ENCODE measurements at regions not wholly inside any gene's neighbourhood (a gene's known extent, or its start where the extent isn't known, plus 50 kb on each side); places are given as distances from the start of the nearest gene placed in this dataset.
"Not testable (repeated sequence)": the region's sequence is repeated elsewhere in the genome, so short reads cannot be mapped to it uniquely, and the experiment has no call there.

DNA sequence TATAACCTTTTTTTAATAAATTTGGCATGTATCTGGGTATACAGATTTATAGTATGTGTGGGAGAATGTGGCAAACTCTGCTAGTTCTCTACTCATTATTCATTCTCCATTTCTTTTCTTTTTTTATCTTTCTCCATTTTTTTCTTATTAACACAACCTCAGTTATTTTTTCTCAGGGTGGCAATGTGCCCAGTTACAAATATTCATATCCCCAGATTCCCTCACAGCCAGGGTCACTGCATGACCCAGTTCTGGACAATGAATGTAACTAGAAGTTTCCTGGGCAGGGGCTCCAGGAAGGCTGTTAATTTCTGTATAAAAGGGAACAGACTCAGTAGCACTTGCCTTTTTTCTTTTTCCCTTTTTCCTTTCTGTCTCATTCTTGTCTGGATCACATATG is 95.6 kb downstream of the VCPKMT start:
- no peak for DNase-seq

DNA sequence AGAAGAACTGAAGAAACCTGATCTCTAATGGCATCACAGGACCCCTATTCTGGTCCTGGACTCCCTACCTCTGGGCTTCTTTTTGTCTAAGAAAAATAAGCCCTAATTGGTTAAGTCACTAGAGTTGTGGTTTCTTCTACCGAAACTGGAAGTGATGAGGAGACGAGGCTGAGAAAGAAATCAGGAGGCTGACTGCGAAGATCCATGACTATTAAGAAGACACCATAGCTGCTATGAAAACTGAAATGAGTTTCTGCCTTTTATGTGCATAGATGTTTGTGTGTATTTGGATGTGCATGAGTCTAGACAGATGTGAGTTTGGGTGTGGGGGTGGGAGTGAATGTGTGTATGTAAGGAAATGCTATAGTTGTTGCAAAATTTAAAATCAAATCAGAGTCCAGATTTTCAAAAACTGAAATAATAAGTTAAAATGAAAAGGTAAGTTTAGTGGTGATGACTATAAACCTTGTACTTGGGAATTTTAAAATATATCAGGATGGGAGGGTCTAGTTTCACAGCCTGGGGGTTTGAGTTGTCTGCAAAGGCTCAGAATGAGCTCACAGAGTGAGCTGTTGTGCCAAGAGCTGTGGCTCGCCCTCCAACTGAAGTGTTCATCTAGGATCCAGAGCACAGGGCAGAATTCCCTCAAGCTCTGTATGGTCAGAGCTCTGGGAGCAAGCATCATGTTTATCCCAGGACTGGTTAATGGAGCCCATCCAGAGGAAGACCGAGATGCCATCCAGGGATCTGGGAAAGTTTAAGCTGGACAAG is 94.9 kb downstream of the VCPKMT start:
- no peak for DNase-seq

DNA sequence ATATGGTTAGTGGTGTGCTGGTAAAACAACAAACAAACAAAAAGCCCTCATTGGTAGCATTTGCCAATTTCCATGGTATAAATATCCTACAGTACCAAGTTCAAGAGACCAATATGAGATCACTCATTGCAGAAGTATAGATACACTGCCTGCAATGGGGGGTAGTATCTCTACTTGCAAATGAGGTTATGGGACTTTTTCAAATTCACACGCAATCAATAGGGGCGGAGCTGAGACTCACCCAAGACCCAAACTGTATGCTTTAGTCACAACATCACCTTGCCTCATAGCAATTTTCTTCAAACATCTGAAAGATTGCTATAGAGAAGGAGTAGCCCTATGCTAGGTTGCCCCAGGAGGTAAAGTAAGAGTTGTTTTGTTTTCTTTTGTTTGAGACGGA is 93.7 kb downstream of the VCPKMT start:
- DNase-seq, result no peak

DNA sequence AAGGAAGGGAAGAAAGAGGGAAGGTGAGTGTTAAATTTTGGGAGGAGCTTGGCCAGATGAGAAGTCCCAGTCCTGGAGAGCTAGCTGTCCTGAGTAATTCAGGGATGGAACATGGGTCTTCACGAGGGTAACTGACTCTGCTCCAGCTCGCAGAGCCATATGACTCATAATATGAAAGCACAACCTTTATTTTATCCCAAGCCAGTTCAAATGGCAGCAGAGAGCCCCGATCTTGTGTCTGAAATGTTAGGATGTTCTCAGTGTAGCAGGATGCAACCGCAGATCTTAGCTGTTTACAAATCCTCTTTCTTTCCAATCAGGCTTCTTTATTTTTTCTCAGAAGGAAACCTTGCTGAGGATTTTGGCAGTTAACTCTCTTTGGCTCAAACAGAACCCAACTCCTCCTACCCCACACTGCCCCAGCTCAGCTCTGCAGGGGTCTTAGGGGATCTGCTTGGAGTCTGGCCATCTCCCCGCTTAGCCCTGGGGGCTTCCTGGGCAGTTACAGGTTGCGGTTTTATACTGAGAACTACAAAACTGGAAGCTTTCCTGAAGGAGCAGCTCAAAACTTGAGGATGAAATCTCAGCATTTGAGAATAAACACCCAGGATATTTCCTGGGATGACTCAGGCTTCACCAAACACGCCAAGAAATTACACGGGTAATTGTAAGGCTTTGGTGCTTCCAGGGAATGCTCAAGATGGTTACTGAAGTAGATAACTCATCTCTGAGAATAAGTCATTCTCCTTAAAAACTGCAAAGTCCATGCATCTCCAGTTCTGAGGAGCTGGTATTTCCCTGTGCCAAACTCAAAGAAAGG is 92.5 kb downstream of the VCPKMT start:
- no peak for DNase-seq

DNA sequence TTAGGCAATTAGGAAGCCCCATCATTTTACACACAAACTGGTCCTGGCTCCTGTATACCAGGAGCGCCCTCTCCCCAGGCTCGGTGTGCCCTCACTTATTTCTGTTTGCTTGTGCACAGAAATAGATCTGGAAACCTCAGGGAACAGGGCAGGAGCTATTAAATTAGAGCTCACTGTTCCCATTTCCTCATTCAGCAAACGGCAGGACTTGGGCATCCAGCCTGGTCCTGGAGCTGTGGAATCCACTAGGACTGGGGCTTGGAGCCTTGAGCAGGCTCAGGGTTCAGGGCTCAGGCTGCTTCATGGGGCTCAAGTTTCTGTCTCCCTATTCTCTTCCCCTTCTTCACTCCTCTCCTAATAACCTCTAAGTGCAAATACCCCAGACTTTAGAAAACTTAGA is 91.3 kb downstream of the VCPKMT start:
- no peak for DNase-seq

DNA sequence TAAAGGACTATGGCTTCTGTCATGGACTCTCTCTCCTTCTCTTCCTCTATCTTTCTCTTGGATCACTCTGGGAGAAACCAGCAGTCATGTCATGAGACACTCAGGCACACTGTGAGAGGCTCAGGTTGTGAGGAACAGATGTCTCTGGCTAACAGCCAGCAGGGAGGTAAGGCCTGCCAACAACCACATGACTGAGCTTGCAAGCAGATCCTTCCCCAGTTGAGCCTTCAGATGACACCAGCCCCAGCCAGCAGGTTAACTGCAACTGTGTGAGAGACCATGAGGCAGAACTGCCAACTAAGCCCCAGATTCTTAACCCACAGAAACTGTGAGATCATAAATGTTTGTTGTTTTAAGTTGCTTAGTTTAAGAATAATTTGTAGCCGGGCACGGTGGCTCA is 90.6 kb downstream of the VCPKMT start:
- DNase-seq, result no peak

DNA sequence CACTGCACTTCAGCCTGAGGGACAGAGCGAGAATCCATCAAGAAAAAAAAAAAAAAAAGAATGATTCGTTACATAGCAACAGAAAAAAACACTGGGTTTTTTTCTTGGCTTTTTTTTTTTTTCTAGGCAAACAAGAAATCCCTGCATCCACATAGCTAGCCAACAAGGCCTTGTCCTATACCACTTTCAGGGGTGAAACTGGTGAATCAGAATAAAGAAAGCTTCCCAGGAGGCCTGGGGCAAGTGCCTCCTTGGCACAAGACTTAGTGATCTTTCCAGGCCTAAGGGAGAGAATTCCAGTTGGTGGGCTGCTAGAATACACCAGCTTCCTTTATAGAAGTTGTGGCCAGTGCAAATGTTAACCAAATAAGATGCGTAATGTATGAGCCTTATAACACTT is 90.0 kb downstream of the VCPKMT start:
- DNase-seq, result no peak

DNA sequence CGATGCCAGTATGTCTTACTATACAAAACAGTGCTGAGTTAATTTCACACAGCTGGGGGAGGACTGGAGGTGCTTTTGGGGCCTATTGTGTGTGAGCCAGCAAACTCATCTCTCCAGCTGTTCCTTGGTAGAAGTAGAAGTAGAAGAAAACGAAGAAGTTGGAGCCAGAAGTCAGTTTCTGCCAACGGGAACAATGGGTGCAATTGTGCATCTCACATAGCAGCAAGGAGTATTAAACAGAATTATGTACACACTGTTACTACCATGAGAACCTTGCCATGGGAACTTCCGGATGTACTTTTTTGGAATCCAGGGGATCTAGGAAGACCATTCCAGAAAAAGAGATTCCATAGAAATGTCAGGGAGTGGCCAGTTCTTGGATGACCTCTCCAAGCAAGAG is 88.6 kb downstream of the VCPKMT start:
- no peak for DNase-seq

DNA sequence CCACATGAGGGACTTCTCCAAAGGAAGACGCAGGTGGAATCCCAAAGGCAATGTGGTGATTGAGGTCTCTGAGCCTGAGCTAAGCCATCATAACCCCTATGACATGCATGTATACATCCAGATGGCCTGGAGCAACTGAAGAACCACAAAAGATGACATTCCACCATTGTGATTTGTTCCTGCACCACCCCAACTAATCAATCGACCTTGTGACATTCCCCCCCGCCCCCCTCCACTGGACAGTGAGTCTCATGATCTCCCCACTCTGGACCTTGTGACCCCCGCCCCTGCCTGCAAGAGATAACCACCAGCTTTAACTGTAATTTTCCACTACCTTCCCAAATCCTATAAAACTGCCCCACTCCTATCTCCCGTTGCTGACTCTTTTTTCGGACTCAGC is 87.9 kb downstream of the VCPKMT start:
- no peak for DNase-seq

DNA sequence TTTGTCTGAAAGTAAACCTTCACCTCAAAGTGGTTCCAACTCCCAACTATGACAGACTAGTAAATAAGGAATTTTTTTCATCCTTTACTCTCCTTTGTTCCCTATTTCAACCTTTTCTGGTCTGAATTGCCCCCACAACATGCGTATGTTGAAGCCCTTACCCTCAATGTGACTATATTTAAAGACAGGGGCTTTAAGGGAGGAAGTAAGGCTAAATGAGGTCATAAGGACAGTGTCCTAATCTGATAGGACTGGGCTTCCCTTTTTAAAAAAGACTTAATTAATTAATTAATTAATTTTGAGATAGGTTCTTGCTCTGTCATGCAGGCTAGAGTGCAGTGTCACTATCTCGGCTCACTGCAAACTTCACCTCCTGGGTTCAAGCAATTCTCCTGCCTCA is 86.3 kb downstream of the VCPKMT start:
- no peak for DNase-seq

DNA sequence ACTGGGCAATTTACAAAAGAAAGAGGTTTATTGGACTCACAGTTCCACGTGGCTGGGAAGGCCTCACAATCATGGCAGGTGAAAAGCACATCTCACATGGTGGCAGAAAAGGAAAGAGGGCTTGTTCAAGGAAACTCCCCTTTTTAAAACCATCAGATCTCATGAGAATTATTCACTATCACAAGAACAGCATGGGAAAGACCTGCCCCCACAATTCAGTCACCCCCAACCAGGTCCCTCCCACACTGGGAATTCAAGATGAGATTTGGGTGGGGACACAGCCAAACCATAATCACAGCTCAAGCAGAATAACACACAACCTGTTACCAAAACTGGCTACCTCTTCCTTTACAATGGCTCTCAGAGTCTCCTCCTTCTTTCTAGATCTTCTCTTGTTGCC is 85.5 kb downstream of the VCPKMT start:
- DNase-seq, result not testable (repeated sequence)

DNA sequence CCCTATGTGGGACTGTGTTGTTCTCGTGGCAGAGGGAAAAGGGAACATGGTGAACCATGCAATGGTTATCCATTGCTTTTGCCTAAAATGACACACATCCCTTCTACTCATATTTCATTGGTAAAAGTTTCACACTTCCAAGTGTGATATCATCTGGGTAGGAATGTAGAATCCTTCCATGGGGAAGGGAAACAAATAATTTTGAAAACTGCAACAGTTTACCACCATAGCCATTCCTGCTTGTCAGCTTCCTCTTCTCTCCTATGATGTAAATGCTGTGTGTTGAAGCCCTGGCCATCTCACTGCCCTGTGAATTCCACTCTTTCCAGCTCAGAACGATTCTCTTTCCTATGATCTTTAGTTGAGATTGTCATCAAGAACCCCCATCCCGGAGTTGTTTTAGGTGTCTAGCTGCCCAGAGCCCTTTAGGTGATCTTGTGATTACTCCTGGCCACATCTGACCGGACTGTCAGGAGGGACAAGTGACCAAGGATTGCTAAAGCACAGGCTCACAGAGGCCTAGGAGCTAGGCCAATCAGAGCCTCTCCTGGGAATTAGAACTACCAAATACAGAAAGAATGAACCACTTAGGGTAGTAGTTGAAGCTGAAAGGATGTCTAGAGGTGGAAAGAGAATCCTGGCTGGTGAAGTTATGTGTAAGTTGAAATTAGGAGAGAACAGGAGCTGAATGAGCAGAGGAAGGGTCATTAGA is 84.6 kb downstream of the VCPKMT start:
- no peak for DNase-seq

DNA sequence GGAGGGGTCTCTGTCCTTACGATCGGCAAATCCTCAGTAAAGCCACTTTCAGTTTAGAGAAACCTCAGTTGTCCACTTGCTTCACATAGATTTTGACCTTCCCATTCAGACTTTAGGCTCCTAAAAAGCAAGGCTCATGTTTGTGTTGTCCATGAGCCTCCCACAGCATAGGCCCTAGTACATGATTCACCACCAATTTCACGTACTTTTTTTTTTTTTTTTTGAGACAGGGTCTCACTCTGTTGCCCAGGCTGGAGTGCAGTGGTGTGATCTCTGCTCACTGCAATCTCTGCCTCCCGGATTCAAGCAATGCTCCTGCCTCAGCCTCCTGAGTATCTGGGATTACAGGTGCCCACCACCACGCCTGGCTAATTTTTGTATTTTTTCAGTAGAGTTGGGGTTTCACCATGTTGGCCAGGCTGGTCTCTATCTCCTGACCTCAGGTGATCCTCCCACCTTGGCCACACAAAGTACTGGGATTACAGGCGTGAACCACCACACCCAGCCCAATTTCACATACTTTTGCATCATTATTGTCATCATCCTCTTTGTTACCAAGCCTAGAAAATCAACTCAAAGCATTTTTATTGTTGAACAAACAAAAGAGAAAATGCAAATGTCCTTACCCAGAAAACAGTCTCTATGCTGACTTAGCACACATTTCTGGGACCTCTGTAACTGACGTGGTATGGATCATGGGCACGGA is 83.8 kb downstream of the VCPKMT start:
- DNase-seq, result not testable (repeated sequence)

DNA sequence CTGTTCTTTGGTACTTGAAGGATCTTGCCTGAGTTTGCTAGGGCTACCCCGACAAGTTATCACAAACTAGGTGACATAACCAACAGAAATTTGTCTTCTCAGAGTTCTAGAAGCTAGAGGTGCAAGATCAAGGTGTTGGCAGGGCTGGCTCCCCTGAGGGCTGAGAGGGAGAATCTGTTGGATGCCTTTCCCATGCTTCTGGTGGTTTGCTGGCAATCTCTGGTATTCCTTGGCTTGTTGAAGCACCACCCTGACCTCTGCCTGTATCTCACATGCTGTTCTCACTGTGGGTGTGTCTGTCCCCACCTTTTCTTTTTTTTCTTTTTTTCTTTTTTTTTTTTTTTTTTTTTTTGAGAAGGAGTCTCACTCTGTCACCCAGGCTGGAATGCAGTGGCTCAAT is 81.2 kb downstream of the VCPKMT start:
- no peak for DNase-seq

DNA sequence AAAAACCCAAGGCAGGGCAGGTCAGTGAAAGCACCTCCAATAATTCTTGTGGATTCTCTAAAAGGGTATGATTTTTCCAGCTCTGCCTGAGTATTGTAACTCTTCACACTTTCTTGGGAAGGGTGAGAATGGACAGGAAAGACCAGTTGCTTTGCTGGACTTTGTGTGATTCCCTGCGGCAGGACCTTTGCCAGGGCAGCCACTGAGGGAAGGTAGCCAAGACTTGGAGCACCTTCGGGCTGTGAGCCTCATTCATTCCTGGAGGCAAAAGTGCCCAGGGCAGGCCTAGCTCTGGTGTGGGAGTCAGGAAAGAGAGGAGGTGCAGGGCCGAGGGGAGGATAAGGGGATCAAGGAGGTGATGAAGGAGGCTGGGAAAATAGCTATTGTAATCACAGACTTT is 80.2 kb downstream of the VCPKMT start:
- DNase-seq, result no peak

DNA sequence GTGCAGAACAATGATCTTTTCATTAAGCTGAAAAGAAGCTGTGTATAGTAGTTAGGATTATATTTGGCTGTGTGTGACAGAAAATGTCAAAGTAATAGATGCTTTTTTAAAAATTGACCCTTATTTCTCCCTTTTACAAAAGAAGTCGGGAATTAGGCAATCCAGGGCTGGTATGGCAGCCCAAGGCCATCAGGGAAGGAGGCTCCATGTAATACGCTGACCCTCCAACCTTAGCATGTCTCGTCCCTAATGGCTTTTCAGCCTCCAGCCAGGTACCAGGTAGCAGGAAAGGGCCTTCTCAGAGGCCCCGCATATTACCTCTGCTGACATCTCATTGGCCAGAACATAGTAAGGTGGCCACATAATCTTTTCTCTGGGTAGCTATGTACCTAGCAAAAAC is 79.7 kb downstream of the VCPKMT start:
- no peak for DNase-seq

DNA sequence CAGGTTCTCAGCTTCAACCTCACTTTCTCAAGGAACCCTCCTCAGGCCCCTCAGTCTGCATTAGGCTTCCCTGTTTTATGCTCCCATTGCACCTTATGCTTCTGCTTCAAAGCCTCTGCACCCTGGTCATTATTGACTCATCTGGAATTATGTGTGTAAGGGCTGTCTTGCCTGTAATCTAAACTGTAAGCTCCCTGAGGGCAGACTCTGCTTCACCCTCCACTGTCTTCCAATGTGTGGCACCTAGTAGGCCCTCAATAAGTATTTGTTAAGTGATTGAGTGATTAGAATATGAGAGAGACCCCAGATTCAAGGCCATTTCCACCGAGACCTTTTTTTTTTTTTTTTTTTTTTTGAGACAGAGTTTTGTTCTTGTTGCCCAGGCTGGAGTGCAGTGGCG is 79.1 kb downstream of the VCPKMT start:
- DNase-seq, result no peak

DNA sequence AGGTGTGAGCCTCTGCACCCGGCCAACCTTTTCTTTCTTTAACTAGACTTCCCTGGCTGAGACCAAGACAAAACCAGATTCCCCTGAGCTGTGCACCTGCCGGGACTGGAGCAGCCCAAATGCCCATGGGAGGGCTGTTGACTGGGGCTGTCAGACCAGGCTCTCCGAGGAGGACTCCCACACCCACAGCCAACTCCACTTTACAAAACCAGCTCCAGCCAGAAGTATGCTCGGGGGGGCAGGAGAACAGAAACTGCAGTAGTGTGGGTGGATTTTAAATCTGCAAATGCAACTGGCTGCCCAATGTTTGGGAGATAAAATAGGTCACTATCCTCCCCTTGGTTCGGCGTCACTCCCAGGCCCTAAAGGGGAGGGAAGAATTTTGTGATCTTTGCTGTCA is 78.5 kb downstream of the VCPKMT start:
- no peak for DNase-seq

DNA sequence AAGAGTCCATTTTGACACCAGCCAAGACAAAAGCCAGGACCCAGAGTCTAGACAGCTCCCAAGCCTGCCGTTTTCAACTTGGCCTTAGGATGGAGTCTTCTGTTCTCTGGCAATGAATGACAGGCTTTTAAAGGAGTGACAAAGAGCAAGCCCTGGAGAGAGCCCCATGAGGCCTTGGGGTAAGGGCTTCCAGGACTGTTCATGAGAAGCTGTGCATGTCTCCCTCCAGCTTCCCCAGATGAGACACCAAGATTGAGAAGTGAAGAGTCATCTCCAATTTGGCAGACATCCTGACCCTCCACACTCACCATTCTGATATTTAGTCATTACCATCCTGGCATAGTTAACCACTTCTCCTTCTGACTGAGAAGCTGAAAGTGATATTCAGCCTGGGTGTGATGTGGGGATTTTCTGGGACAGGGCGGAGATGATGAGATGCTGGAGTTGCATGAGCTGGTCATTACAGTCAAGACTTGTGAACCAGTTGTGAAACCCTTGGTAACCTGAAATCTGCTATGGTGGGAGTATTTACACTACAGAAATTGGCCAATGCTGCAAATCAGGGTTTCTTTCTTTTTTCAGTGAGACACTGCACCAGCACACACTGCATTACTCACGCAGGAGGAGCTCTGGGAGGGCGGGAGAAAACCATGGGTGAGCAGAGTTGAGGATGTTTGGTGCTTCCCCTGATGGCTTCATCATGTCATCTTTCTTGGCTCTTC is 77.8 kb downstream of the VCPKMT start:
- DNase-seq, result no peak

DNA sequence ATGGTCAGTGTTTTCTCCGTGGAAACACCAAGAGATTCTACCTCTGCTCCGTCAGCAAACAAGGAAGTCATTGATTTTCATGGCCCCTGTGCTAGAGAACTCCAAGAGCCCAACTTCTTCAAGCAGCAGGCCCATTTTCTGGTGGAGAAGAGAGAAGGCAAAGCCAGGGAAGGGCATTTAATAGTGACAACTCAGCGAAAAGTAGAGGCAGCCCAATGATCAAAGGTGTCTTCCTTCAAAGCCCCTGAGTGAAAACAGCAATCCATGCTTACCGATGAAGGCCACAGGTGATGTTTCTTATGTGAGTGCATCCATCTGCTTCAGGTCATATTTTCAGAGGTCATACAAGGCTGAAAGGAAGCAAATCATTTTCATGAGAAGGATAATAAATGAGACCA is 77.3 kb downstream of the VCPKMT start:
- no peak for DNase-seq

DNA sequence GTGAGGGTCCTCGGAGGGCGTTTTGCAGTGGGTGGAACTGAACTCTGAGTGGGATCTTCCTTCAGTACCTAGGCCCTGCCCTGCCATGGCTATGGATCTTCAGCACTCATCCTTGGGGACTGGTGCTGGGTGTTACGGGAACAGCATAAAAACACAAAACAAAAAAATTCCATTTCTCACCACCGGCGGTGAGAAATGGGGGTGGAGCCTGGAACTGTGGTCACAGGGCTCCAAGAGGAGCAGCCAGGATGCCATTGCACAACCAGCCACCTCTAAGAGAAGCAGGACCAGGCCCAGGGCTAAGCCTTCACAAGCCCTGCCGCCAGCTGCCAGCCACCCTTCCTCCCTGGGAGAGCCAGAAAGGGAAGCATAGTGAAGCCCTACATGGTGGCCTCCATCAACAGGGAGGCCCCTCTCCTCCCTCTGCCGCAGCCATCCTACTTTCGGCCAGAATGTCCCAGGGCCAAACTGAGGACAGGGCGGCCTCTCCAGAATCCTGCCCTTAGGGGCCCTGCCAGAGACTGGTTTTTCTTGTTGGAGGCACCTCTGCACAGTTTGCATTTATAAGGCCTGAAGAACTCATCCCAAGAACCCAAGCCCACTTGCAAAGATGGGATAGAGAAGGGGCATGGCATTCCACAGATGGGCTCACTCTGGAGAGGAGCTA is 76.5 kb downstream of the VCPKMT start:
- no peak for DNase-seq

DNA sequence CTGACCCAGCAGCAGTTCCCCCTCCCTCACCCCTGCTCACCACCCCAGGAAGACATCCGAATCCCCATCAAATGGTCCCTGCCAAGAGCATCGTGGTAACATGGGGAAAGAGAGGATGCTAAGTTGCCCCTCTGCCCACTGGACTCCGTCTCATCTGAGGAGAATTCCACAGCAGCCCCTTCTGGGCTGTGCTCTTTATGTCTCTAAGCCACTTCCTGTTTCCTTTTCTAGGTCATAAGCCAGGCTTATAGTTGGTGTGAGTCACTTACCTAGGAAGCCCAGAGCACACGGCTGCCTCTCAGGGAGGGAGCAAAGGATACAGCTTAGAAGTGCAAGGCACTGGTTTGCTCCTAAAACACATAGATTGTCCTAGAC is 76.0 kb downstream of the VCPKMT start:
- DNase-seq, result no peak
